Astrocyte (in vitro differentiated cells and primary cell): ENCODE measurements at regions not wholly inside any gene's neighbourhood (a gene's known extent, or its start where the extent isn't known, plus 50 kb on each side); places are given as distances from the start of the nearest gene placed in this dataset.

ENCODE experiments used
- CTCF ChIP-seq: IDR thresholded peaks from 2 replicates; pipeline ENCODE4 v1.5.1; 2011; ENCODE audit warnings: low read depth, mild to moderate bottlenecking, inconsistent platforms, low read length, moderate library complexity; ENCODE audit not compliant: insufficient read depth
- EZH2 ChIP-seq: IDR thresholded peaks from 2 replicates; pipeline ENCODE4 v1.6.1; 2012; ENCODE audit warnings: mild to moderate bottlenecking, low read length, inconsistent platforms; ENCODE audit not compliant: insufficient read depth

- TF ChIP-seq CTCF (no peak), EZH2 (no peak)
These were observed 55.2 kb upstream of the GAS1 start for GRCh38 chr9:87002517-87002916.
